ENCODE measurements at regions not wholly inside any gene's neighbourhood (a gene's known extent, or its start where the extent isn't known, plus 50 kb on each side); places are given as distances from the start of the nearest gene placed in this dataset.

GRCh38 chr12:126389961-126390360 lies 1324.7 kb downstream of the AACS start:
- no peak for TF ChIP-seq NFIC (IDR thresholded peaks at IDR 0.05)
- no peak for TF ChIP-seq RAD21 (IDR thresholded peaks at IDR 0.05; ENCODE audit: low read depth)
